ENCODE measurements at regions not wholly inside any gene's neighbourhood (a gene's known extent, or its start where the extent isn't known, plus 50 kb on each side); places are given as distances from the start of the nearest gene placed in this dataset.

GRCh38 chr3:30400926-30401325, 205.5 kb upstream of the TGFBR2 start:
- no peak for TF ChIP-seq CTCF (IDR thresholded peaks at IDR 0.05; ENCODE audit: unreplicated experiment)
- peaks cover 2% of the 10 kb centered on the region for H3K9me3 Mint-ChIP-seq (ENCODE audit: low read depth)
- H3K4me1 Mint-ChIP-seq (ENCODE audit: low read depth), result peaks cover 4% of the 10 kb centered on the region
- H3K27me3 Mint-ChIP-seq, result no peaks in the 10 kb centered on the region
- H3K4me3 Mint-ChIP-seq (ENCODE audit: low read depth), result no peak overlapping the region
- no peak overlapping the region for H3K27ac Mint-ChIP-seq
- DNase-seq (ENCODE audit: low spot score, unreplicated experiment), result no peak
- H3K36me3 Mint-ChIP-seq (ENCODE audit: insufficient read depth), result no peaks in the 10 kb centered on the region

GRCh38 chr3:30401971-30402370, 204.4 kb upstream of the TGFBR2 start:
- no peaks in the 10 kb centered on the region for H3K36me3 Mint-ChIP-seq (ENCODE audit: insufficient read depth)
- no peak for DNase-seq (ENCODE audit: low spot score, unreplicated experiment)

GRCh38 chr3:30407651-30408050, 198.8 kb upstream of the TGFBR2 start:
- no peaks in the 10 kb centered on the region for H3K36me3 Mint-ChIP-seq (ENCODE audit: insufficient read depth)

More at GRCh38 chr3:30401971-30402370, 204.4 kb upstream of the TGFBR2 start:
- Mint-ChIP-seq H3K9me3 (ENCODE audit: low read depth) (no peaks in the 10 kb centered on the region), H3K4me1 (ENCODE audit: low read depth) (peaks cover 4% of the 10 kb centered on the region), H3K27ac (no peak overlapping the region), H3K27me3 (no peaks in the 10 kb centered on the region), H3K4me3 (ENCODE audit: low read depth) (no peak overlapping the region)
- no peak for TF ChIP-seq CTCF (IDR thresholded peaks at IDR 0.05; ENCODE audit: unreplicated experiment)

GRCh38 chr3:30408105-30408557, 198.3 kb upstream of the TGFBR2 start:
- Mint-ChIP-seq H3K27me3 (no peaks in the 10 kb centered on the region), H3K4me3 (ENCODE audit: low read depth) (no peak overlapping the region), H3K4me1 (ENCODE audit: low read depth) (no peaks in the 10 kb centered on the region), H3K27ac (no peak overlapping the region), H3K36me3 (ENCODE audit: insufficient read depth) (no peaks in the 10 kb centered on the region), H3K9me3 (ENCODE audit: low read depth) (no peaks in the 10 kb centered on the region)
- TF ChIP-seq CTCF (IDR thresholded peaks at IDR 0.05; ENCODE audit: unreplicated experiment), result peak; percentile 8
- no peak for DNase-seq (ENCODE audit: low spot score, unreplicated experiment)

More at GRCh38 chr3:30407651-30408050, 198.8 kb upstream of the TGFBR2 start:
- no peak for TF ChIP-seq CTCF (IDR thresholded peaks at IDR 0.05; ENCODE audit: unreplicated experiment)
- H3K4me1 Mint-ChIP-seq (ENCODE audit: low read depth), result no peaks in the 10 kb centered on the region
- no peak for DNase-seq (ENCODE audit: low spot score, unreplicated experiment)
- H3K4me3 Mint-ChIP-seq (ENCODE audit: low read depth), result no peak overlapping the region
- H3K27me3 Mint-ChIP-seq, result no peaks in the 10 kb centered on the region
- H3K27ac Mint-ChIP-seq, result no peak overlapping the region
- no peaks in the 10 kb centered on the region for H3K9me3 Mint-ChIP-seq (ENCODE audit: low read depth)

- Mint-ChIP-seq H3K4me3 (ENCODE audit: low read depth) (no peak overlapping the region), H3K27me3 (no peaks in the 10 kb centered on the region), H3K27ac (no peak overlapping the region), H3K9me3 (ENCODE audit: low read depth) (no peaks in the 10 kb centered on the region), H3K36me3 (ENCODE audit: insufficient read depth) (no peaks in the 10 kb centered on the region), H3K4me1 (ENCODE audit: low read depth) (no peaks in the 10 kb centered on the region)
- no peak for DNase-seq (ENCODE audit: low spot score, unreplicated experiment)
- no peak for TF ChIP-seq CTCF (IDR thresholded peaks at IDR 0.05; ENCODE audit: unreplicated experiment)
Observed at GRCh38 chr3:30418443-30418842, 188.0 kb upstream of the TGFBR2 start.
